ENCODE measurements at regions not wholly inside any gene's neighbourhood (a gene's known extent, or its start where the extent isn't known, plus 50 kb on each side); places are given as distances from the start of the nearest gene placed in this dataset.
A peak's percentile ranks its signal among the peaks of the same experiment; 100 is the strongest.

DNA sequence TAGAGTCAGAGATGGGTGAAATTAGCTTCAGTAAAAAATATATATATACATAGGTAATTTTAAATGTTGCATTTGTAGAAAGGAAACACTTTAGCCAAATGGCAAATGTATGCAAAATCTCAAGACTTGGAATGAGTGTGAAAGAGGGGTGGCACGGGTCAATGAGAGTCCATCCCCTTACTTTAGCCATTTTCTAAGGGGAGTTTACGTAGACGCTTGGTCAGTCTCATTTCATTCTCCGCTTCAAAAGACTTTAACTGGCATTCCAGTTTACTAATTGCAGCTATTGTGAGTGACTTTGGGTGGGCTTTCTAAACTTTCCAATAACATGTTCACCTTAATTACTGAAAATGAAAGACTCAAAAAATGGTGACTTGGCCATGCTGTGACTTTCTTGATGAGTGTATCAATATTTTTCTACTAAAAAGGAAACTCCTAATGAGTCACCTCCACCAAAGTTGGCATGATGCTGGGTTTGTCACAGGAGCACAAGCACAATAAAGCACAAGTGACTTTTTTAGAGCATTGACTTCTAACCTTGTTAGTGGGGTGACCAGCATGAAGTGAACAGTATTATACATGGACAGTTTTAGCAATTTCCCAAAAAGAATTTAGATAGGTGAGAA, 356.0 kb upstream of the RASGEF1B start:
- in situ Hi-C loops (cut with MboI), result no loop called here
- H3K9me3 ChIP-seq (replicated peaks; ENCODE audit: control insufficient read depth, insufficient read depth, low read length), result no peaks in the 10 kb centered on the region
- no peak for TF ChIP-seq NR2F1 (conservative IDR thresholded peaks at IDR 0.05)
- peak; percentile 24; the same call in 1 of the 2 replicates for TF ChIP-seq JUNB (IDR thresholded peaks at IDR 0.05)
- TF ChIP-seq BCL11A (IDR thresholded peaks at IDR 0.05; ENCODE audit: low read depth, low read length), result 0 out of 2 replicates have a peak, but pooled peaks have one; percentile 3
- no peak for TF ChIP-seq POU2F2 (IDR thresholded peaks at IDR 0.05; ENCODE audit: borderline replicate concordance, low read depth, low read length)
- H4K20me1 ChIP-seq (ENCODE audit: control insufficient read depth, insufficient read depth), result no peaks in the 10 kb centered on the region
- no peaks in the 10 kb centered on the region for H3K79me2 ChIP-seq (ENCODE audit: control insufficient read depth, insufficient read depth, low read length)
- no peak overlapping the region for H3K9ac ChIP-seq (ENCODE audit: control insufficient read depth, insufficient read depth, low read length)
- SMC1A ChIA-PET (ENCODE audit: uncharacterized antibody, unreplicated experiment), result interaction anchor here (1.7 kb wide), 1 partner anchor 15 kb away, joined by 4 read pairs; no protein-coding TSS in a partner anchor
- FAIRE-seq (peak; percentile 41), DNase-seq (ENCODE audit: low read depth, low spot score) (peak; percentile 20), ATAC-seq (peak; percentile 84)
- no peak overlapping the region for H3K27ac ChIP-seq (ENCODE audit: control insufficient read depth, insufficient read depth)
- H3K27me3 ChIP-seq (replicated peaks in 1 of 2; ENCODE audit: control insufficient read depth in 2 of 2, insufficient read depth in 2 of 2, low read length in 1 of 2), result no peaks in the 10 kb centered on the region; a peak in 1 of 4 replicates
- CTCF ChIA-PET, result no interaction called here
- BruUV-seq (replicated peaks), result no TSS peak
- no peak overlapping the region for H2AFZ ChIP-seq (ENCODE audit: control insufficient read depth, low read depth, low read length)
- H3K36me3 ChIP-seq (ENCODE audit: control insufficient read depth in 2 of 2, insufficient read depth in 2 of 2, low read length in 1 of 2), result no peaks in the 10 kb centered on the region
- RAD21 ChIA-PET (ENCODE audit: unreplicated experiment), result no interaction called here
- 5% methylated on average over 4 of the region's 4 CpGs for WGBS (ENCODE audit: insufficient coverage, insufficient replicate concordance, low lambda C conversion rate, missing lambda C conversion rate)
- intact Hi-C loops (cut with micrococcal nuclease; ENCODE audit: unreplicated experiment), result loop anchor here (5.0 kb wide), 1 partner anchor 360 kb away; no protein-coding TSS in a partner anchor
- no peaks in the 10 kb centered on the region for H3K4me1 ChIP-seq (ENCODE audit: control insufficient read depth, insufficient read depth, low read length)
- no peak overlapping the region for H3K4me3 ChIP-seq
- no peak overlapping the region for H3K4me2 ChIP-seq (ENCODE audit: control insufficient read depth, insufficient read depth)
- POLR2A ChIA-PET, result no interaction called here

DNA sequence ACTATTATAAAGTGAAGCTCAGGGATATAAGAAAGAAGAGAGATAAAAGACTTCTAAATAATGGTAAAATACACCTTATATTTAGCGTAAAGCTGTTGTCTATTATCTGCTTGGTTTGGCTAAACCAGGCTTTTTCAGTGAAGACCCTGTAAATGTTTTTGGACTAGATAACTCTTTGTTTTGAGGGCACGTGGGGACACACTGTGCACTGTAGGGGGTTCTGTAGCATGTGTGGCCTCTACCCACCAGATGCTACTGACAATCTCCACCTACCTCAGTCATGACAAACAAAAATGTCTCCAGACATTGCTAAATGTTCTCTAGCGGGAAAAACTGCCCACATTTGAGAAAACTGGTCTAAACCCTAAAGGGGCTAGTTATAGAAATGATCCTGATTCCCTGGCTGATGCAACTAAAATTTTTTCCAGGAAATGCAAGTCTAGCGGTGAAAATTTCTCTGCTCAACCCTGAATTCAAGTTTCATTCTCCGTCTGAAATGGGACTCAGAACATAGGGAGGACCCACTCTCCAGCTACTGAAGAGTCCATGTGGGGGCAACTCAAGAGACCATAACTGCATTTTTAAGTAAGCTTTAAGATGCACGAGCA, 355.2 kb upstream of the RASGEF1B start:
- Histone ChIP-seq H3K27me3 (replicated peaks in 1 of 2; ENCODE audit: control insufficient read depth in 2 of 2, insufficient read depth in 2 of 2, low read length in 1 of 2) (no peaks in the 10 kb centered on the region; a peak in 1 of 4 replicates), H2AFZ (ENCODE audit: control insufficient read depth, low read depth, low read length) (no peak overlapping the region), H3K27ac (ENCODE audit: control insufficient read depth, insufficient read depth) (no peak overlapping the region), H3K79me2 (ENCODE audit: control insufficient read depth, insufficient read depth, low read length) (no peaks in the 10 kb centered on the region), H3K9ac (ENCODE audit: control insufficient read depth, insufficient read depth, low read length) (no peak overlapping the region), H3K4me3 (no peak overlapping the region), H3K4me1 (ENCODE audit: control insufficient read depth, insufficient read depth, low read length) (no peaks in the 10 kb centered on the region), H3K4me2 (ENCODE audit: control insufficient read depth, insufficient read depth) (no peak overlapping the region), H3K36me3 (ENCODE audit: control insufficient read depth in 2 of 2, insufficient read depth in 2 of 2, low read length in 1 of 2) (no peaks in the 10 kb centered on the region), H3K9me3 (replicated peaks; ENCODE audit: control insufficient read depth, insufficient read depth, low read length) (no peaks in the 10 kb centered on the region), H4K20me1 (ENCODE audit: control insufficient read depth, insufficient read depth) (no peaks in the 10 kb centered on the region)
- intact Hi-C loops (cut with micrococcal nuclease; ENCODE audit: unreplicated experiment) (loop anchor here (5.0 kb wide), 1 partner anchor 360 kb away; no protein-coding TSS in a partner anchor), in situ Hi-C loops (cut with MboI) (no loop called here)
- 31% methylated on average over 6 of the region's 6 CpGs for WGBS (ENCODE audit: insufficient coverage, insufficient replicate concordance, low lambda C conversion rate, missing lambda C conversion rate)
- SMC1A ChIA-PET (ENCODE audit: uncharacterized antibody, unreplicated experiment), result no interaction called here
- POLR2A ChIA-PET, result no interaction called here
- FAIRE-seq, result no peak
- no peak for ATAC-seq
- no TSS peak for BruUV-seq (replicated peaks)
- DNase-seq (ENCODE audit: low read depth, low spot score), result no peak
- CTCF ChIA-PET, result no interaction called here
- RAD21 ChIA-PET (ENCODE audit: unreplicated experiment), result no interaction called here
- TF ChIP-seq MYC (IDR thresholded peaks at IDR 0.05; ENCODE audit: insufficient read depth, insufficient read length, insufficient replicate concordance, low read length, severe bottlenecking), result no peak
- TF ChIP-seq, protein P1, sequence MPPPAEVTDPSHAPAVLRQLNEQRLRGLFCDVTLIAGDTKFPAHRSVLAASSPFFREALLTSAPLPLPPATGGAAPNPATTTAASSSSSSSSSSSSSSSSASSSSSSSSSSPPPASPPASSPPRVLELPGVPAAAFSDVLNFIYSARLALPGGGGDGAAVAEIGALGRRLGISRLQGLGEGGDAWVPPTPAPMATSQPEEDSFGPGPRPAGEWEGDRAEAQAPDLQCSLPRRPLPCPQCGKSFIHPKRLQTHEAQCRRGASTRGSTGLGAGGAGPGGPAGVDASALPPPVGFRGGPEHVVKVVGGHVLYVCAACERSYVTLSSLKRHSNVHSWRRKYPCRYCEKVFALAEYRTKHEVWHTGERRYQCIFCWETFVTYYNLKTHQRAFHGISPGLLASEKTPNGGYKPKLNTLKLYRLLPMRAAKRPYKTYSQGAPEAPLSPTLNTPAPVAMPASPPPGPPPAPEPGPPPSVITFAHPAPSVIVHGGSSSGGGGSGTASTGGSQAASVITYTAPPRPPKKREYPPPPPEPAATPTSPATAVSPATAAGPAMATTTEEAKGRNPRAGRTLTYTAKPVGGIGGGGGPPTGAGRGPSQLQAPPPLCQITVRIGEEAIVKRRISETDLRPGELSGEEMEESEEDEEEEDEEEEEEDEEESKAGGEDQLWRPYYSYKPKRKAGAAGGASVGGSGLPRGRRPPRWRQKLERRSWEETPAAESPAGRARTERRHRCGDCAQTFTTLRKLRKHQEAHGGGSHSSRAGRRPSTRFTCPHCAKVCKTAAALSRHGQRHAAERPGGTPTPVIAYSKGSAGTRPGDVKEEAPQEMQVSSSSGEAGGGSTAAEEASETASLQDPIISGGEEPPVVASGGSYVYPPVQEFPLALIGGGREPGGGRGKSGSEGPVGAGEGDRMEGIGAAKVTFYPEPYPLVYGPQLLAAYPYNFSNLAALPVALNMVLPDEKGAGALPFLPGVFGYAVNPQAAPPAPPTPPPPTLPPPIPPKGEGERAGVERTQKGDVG (CRISPR knock-in tag; IDR thresholded peaks at IDR 0.05), result no peak
- TF ChIP-seq SREBF1 (IDR thresholded peaks at IDR 0.05; ENCODE audit: low read length), result no peak
- no peak for TF ChIP-seq MTA3 (IDR thresholded peaks at IDR 0.05; ENCODE audit: borderline replicate concordance, low read length)

All from GM12878 (cell line).